GM18907 (cell line): ENCODE measurements at regions not wholly inside any gene's neighbourhood (a gene's known extent, or its start where the extent isn't known, plus 50 kb on each side); places are given as distances from the start of the nearest gene placed in this dataset.

Experiments
- ATAC-seq: cut with Tn5 transposase; IDR thresholded peaks from one replicate; pipeline ENCODE4 v1.9.1; 2021; ENCODE audit warnings: mild to moderate bottlenecking, moderate library complexity; ENCODE audit not compliant: unreplicated experiment

DNA sequence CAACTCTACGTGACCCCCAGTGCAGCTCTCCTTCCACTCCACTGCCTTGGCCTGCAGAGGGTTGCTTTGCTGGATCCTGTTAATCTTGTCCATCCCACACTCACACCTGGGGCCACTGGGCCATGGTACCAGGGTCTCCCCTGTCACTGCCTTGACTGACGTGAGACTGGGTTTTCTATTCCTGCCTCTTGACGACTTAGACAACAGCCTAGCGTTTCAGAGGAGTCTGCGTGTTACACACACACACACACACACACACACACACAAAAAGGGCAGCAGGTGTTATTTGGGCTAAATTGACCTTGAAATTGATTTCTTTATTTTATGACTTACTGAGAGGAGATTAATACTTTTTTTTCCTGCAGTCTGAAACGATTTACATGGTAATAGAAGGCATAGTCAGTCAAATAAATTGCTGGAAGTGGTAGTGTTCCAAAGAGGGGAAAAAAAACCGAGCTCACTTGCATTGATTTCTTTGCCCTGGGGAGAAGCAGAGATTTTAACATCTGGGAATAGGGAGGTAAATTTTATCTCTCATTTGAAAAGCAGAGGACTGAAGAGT lies 492.3 kb upstream of the EEF2KMT start:
- ATAC-seq, result no peak

DNA sequence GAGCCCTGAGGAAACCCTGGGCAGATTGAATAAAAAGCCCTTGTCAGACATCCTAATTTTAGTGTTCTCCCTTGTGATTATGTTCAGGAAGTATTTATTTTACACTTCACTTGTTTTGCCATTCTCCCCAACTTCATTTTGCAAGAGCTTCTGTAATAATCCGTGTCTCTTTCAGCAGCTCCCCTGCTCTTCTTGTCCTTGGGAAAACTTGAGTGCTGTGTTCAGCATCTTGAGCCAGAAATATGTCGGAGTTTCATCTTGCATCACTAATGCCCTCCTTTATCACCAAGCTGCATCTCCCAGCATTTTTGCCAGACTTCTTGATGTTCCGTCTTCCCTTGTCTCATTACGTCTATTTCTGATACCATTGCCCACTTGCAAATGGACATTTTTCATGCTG lies 486.5 kb upstream of the EEF2KMT start:
- no peak for ATAC-seq

DNA sequence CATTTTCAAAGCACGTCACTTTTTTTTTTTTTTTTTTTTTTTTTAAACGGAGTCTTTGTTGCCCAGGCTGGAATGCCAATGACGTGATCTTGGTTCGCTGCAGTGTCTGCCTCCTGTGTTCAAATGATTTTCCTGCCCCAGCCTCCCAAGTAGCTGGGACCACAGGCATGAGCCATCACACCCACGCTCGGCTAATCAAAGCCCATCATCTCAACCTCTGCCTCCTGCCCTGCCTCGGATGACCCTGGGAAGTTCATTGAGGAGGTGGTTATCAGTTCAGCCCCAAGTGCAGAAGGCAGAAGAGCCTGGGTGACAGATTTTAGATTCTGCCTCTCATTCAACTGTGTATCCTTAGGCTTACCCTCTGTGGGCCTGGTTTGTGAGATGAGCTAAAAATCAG lies 484.9 kb upstream of the EEF2KMT start:
- no peak for ATAC-seq

GRCh38 chr16:5581908-5582307 lies 484.3 kb upstream of the EEF2KMT start:
- ATAC-seq, result no peak

DNA sequence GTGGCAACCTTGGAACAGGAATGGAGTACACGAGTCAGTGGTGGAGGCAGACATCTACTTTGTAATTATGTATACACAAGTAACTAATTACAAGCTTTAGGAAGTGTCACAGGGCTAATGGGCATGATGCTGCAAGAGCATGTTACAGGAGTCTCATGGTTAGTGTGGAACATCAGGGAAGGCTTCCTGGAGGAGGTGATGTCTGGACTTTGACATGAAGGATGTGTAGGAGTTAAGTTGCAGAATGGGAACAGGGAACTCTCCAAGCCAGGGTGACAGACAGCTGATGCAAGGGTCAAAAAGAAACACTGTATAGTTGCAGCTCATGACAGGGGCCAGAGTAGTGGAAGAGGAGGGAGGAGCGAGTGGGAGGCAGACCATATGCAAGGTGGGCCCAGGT lies 483.8 kb upstream of the EEF2KMT start:
- no peak for ATAC-seq

DNA sequence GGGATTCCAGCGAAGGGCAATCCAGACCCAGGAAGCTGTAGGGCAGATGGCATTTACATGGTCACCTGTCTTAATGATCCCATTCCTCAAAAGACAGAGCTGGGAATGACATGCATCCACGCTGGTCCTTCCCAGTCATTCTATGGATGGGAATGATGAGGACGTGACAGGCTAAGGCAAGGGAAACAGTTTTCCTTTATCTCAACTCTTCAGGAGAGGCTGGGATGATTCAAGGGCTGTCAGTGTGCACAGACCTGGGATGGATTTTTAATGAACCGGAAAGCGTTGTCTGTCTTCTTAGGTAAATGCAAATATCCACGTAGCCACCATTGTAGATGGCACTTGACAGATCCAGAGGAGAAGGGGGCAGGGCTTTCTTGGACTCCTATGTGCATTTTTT lies 483.2 kb upstream of the EEF2KMT start:
- ATAC-seq, result no peak

GRCh38 chr16:5580296-5580695 lies 482.7 kb upstream of the EEF2KMT start:
- ATAC-seq, result no peak

GRCh38 chr16:5578980-5579379 lies 481.4 kb upstream of the EEF2KMT start:
- no peak for ATAC-seq

DNA sequence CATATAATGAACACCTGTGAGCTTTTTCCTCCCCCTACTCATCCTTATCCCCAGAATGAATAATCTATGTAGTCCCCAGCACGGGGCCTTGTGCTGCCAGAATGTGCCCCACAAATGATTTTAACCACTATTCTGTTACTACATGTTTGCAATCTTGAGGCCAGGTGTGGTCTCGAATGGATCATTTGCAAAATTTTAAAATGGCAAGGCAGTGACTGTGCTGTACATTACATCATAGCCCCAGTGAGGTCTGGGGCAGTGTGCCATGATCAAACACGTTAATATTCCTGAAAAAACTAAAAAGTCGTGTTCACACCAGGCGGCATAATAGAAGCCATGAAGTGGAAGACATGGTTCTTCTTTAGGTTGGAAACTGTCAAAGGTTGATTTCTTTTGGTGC lies 479.9 kb upstream of the EEF2KMT start:
- no peak for ATAC-seq

GRCh38 chr16:5575646-5576245 lies 478.2 kb upstream of the EEF2KMT start:
- ATAC-seq, result no peak

GRCh38 chr16:5575121-5575520 lies 477.5 kb upstream of the EEF2KMT start:
- ATAC-seq, result no peak

GRCh38 chr16:5572056-5572455 lies 474.5 kb upstream of the EEF2KMT start:
- ATAC-seq, result no peak

DNA sequence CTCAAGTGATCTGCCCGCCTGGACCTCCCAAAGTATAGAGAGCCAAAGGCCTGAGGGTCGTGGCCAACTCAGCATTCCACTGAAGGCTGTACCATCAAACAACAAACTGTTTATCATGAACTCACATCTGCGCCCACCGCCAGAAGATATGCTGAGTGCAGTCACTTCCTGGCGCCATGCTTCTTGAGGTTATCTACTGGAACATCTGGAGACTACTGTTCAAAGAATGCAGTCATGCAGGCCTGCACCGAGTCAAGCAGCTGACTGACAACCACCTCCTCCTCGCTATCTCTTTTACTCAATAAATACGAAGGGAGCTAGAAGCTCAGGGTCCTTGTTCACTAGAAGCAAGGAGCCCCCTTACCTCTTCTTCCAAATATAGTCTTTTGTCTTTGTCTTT lies 473.9 kb upstream of the EEF2KMT start:
- no peak for ATAC-seq

- no peak for ATAC-seq
Observed at GRCh38 chr16:5561800-5562199, 464.2 kb upstream of the EEF2KMT start.

DNA sequence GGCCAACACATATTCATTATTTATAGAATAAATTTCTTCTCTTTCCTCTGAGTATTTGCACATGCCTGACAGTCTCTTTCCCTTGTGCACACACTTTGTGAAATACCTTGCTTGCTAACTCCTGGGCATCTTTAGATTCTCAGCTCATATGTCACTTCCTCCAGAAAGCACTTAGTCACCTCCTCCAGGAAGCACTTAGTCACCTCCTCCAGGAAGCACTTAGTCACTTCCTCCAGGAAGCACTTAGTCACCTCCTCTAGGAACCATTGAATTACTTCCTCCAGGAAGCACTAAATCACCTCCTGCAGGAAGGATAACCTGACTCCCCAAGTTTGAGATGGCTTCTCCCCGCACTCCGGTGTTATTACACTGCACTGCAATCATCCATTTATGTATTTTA lies 462.5 kb upstream of the EEF2KMT start:
- ATAC-seq, result no peak

DNA sequence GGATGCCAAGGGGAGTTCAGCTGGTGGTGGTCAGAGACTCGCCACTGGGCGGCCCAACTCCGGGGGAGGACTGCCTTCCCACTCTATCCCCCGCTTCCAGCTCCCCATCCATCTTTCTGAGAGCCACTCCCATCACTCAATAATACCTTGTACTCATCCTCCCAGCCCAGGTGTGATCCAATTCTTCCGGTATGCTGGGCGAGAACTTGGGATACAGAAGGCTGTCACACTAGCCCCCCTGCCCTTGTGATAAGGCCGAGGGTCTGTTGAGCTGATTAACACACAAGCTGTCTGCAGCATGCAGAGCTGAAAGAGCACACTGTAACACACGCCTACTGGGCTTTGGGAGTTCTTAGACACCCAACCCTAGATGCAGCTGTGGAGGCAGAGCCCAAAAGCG lies 460.4 kb upstream of the EEF2KMT start:
- no peak for ATAC-seq

DNA sequence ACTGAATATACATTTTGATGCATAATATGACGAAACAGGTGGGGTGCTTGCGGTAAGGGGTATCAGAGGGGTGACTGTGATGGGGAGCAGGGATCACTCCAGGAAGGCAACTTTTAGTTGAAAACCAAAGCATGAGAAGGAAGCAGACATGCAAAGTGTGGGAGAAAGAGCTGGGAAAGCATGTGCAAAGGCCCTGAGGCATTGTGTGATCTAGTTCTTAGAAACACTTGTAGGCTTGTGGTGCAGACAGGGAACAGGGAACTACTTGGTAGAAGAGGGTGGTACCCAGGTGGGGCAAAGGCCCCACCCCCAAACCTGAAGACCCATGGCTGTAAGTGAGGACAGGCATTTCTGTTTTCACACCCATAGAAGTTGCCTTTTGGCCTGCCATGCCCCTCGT lies 459.9 kb upstream of the EEF2KMT start:
- ATAC-seq, result no peak

- ATAC-seq, result no peak
Observed at GRCh38 chr16:5556158-5556810, 458.7 kb upstream of the EEF2KMT start.

GRCh38 chr16:5551909-5552308 lies 454.3 kb upstream of the EEF2KMT start:
- no peak for ATAC-seq

DNA sequence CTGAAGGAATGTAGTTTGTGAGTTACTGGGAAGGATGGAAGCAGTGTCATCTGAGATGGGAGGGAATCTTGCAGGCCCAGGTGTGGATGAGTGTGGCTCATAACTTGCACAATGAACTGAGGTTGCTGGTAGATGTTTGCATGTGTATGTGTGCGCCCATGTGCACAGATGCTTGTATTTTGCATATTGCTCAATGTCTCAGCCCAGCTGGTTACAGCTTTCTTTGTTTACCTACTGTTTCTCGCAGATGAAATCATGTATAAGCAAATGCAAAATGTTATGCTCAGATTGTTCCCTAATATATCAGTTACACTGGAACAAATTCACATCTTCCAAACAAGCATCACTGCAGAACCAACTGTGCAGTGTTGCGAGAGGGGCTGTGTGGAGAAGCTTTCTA lies 452.2 kb upstream of the EEF2KMT start:
- no peak for ATAC-seq

GRCh38 chr16:5541356-5541755 lies 443.8 kb upstream of the EEF2KMT start:
- no peak for ATAC-seq

- ATAC-seq, result no peak
Observed at GRCh38 chr16:5537347-5537746, 439.8 kb upstream of the EEF2KMT start.
